Liver (tissue), 3 donors: ENCODE measurements at regions not wholly inside any gene's neighbourhood (a gene's known extent, or its start where the extent isn't known, plus 50 kb on each side); places are given as distances from the start of the nearest gene placed in this dataset.
"Not testable (repeated sequence)": the region's sequence is repeated elsewhere in the genome, so short reads cannot be mapped to it uniquely, and the experiment has no call there.

Experiments
- EGR1 ChIP-seq, 2 donors: IDR thresholded peaks; 2 replicates each; pipeline ENCODE4 v1.6.1; 2016 to 2018; ENCODE audit warnings: antibody characterized with exemption in 2 of 2, low read depth in 2 of 2
- FOXA1 ChIP-seq: IDR thresholded peaks from 2 replicates; pipeline ENCODE4 v1.6.1; 2016; ENCODE audit warnings: antibody characterized with exemption
- GABPA ChIP-seq, 2 donors: IDR thresholded peaks in 1 of 2; conservative IDR thresholded peaks in 1 of 2; 2 replicates each; pipeline ENCODE4 v1.6.1; 2016; ENCODE audit warnings: antibody characterized with exemption in 2 of 2, mild to moderate bottlenecking in 1 of 2, moderate library complexity in 1 of 2
- JUND ChIP-seq, 2 donors: IDR thresholded peaks; 2 replicates each; pipeline ENCODE4 v1.6.1; 2016; ENCODE audit warnings: antibody characterized with exemption in 2 of 2
- NR2F2 ChIP-seq: IDR thresholded peaks from 2 replicates; pipeline ENCODE4 v1.6.1; 2016; ENCODE audit warnings: antibody characterized with exemption
- RAD21 ChIP-seq, 2 donors: IDR thresholded peaks; 2 replicates each; pipeline ENCODE4 v1.6.1; 2016; ENCODE audit warnings: antibody characterized with exemption in 2 of 2, mild to moderate bottlenecking in 2 of 2
- RXRA ChIP-seq, 2 donors: IDR thresholded peaks; 2 replicates each; pipeline ENCODE4 v1.6.1; 2017 to 2018; ENCODE audit warnings: antibody characterized with exemption in 2 of 2, mild to moderate bottlenecking in 1 of 2
- TAF1 ChIP-seq: conservative IDR thresholded peaks from 2 replicates; pipeline ENCODE4 v1.6.1; 2016; ENCODE audit warnings: antibody characterized with exemption, mild to moderate bottlenecking
- YY1 ChIP-seq: IDR thresholded peaks from 2 replicates; pipeline ENCODE4 v1.6.1; 2016; ENCODE audit warnings: antibody characterized with exemption, mild to moderate bottlenecking
- TF ChIP-seq, protein P1 (sequence below): fragments of 150-350 bp; IDR thresholded peaks from 2 replicates; pipeline ENCODE4 v1.5.1; 2017; ENCODE audit warnings: improper control_type of control experiment, low read depth, low read length; ENCODE audit not compliant: missing input control
- TF ChIP-seq, protein P2 (sequence below): IDR thresholded peaks from 2 replicates; pipeline ENCODE4 v1.6.1; 2016; ENCODE audit warnings: antibody characterized with exemption
- TF ChIP-seq, protein P3 (sequence below): IDR thresholded peaks from 2 replicates; pipeline ENCODE4 v1.6.1; 2016; ENCODE audit warnings: antibody characterized with exemption
- TF ChIP-seq, protein P4 (sequence below): IDR thresholded peaks from 2 replicates; pipeline ENCODE4 v1.6.1; 2016; ENCODE audit warnings: antibody characterized with exemption, mild to moderate bottlenecking
- TF ChIP-seq, protein P5 (sequence below): IDR thresholded peaks from 2 replicates; pipeline ENCODE4 v1.6.1; 2016; ENCODE audit warnings: antibody characterized with exemption
- donor health status: healthy.
- donor health status: healthy.

DNA sequence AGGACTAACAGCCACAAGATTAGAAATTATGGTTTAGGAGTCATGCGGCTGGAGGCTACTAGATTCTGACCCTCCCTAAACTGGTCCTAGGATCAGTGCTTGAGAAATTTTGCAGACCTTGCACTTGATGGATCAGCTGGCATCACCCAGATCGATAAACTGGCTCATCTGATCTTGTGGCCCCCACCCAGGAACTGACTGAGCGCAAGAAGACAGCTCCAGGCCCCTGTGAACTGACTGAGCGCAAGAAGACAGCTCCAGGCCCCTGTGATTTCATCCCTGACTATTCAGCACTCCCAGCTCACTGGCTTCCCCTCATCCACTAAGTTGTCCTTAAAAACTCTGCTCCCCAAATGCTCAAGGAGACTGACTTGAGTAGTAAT, 67.8 kb downstream of the MRPL36 start:
- TF ChIP-seq, protein P1, sequence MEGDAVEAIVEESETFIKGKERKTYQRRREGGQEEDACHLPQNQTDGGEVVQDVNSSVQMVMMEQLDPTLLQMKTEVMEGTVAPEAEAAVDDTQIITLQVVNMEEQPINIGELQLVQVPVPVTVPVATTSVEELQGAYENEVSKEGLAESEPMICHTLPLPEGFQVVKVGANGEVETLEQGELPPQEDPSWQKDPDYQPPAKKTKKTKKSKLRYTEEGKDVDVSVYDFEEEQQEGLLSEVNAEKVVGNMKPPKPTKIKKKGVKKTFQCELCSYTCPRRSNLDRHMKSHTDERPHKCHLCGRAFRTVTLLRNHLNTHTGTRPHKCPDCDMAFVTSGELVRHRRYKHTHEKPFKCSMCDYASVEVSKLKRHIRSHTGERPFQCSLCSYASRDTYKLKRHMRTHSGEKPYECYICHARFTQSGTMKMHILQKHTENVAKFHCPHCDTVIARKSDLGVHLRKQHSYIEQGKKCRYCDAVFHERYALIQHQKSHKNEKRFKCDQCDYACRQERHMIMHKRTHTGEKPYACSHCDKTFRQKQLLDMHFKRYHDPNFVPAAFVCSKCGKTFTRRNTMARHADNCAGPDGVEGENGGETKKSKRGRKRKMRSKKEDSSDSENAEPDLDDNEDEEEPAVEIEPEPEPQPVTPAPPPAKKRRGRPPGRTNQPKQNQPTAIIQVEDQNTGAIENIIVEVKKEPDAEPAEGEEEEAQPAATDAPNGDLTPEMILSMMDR = not testable (repeated sequence)
- TF ChIP-seq, protein P2, sequence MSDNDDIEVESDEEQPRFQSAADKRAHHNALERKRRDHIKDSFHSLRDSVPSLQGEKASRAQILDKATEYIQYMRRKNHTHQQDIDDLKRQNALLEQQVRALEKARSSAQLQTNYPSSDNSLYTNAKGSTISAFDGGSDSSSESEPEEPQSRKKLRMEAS = not testable (repeated sequence)
- TF ChIP-seq, protein P3, sequence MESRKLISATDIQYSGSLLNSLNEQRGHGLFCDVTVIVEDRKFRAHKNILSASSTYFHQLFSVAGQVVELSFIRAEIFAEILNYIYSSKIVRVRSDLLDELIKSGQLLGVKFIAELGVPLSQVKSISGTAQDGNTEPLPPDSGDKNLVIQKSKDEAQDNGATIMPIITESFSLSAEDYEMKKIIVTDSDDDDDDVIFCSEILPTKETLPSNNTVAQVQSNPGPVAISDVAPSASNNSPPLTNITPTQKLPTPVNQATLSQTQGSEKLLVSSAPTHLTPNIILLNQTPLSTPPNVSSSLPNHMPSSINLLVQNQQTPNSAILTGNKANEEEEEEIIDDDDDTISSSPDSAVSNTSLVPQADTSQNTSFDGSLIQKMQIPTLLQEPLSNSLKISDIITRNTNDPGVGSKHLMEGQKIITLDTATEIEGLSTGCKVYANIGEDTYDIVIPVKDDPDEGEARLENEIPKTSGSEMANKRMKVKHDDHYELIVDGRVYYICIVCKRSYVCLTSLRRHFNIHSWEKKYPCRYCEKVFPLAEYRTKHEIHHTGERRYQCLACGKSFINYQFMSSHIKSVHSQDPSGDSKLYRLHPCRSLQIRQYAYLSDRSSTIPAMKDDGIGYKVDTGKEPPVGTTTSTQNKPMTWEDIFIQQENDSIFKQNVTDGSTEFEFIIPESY = not testable (repeated sequence)
- TF ChIP-seq YY1; FOXA1; RAD21 (IDR thresholded peaks at IDR 0.05); EGR1 (IDR thresholded peaks at IDR 0.05; ENCODE audit: low read depth in 2 of 2); GABPA (IDR thresholded peaks at IDR 0.05 in 1 of 2, conservative IDR thresholded peaks at IDR 0.05 in 1 of 2); JUND (IDR thresholded peaks at IDR 0.05); TAF1; RXRA (IDR thresholded peaks at IDR 0.05); NR2F2: not testable (repeated sequence)
- TF ChIP-seq, protein P4, sequence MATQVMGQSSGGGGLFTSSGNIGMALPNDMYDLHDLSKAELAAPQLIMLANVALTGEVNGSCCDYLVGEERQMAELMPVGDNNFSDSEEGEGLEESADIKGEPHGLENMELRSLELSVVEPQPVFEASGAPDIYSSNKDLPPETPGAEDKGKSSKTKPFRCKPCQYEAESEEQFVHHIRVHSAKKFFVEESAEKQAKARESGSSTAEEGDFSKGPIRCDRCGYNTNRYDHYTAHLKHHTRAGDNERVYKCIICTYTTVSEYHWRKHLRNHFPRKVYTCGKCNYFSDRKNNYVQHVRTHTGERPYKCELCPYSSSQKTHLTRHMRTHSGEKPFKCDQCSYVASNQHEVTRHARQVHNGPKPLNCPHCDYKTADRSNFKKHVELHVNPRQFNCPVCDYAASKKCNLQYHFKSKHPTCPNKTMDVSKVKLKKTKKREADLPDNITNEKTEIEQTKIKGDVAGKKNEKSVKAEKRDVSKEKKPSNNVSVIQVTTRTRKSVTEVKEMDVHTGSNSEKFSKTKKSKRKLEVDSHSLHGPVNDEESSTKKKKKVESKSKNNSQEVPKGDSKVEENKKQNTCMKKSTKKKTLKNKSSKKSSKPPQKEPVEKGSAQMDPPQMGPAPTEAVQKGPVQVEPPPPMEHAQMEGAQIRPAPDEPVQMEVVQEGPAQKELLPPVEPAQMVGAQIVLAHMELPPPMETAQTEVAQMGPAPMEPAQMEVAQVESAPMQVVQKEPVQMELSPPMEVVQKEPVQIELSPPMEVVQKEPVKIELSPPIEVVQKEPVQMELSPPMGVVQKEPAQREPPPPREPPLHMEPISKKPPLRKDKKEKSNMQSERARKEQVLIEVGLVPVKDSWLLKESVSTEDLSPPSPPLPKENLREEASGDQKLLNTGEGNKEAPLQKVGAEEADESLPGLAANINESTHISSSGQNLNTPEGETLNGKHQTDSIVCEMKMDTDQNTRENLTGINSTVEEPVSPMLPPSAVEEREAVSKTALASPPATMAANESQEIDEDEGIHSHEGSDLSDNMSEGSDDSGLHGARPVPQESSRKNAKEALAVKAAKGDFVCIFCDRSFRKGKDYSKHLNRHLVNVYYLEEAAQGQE = not testable (repeated sequence)
- TF ChIP-seq, protein P5, sequence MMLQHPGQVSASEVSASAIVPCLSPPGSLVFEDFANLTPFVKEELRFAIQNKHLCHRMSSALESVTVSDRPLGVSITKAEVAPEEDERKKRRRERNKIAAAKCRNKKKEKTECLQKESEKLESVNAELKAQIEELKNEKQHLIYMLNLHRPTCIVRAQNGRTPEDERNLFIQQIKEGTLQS = not testable (repeated sequence)
